Right renal cortex interstitium (tissue), 3 donors: ENCODE measurements at regions not wholly inside any gene's neighbourhood (a gene's known extent, or its start where the extent isn't known, plus 50 kb on each side); places are given as distances from the start of the nearest gene placed in this dataset.

Experiments used
- DNase-seq, 3 donors: peaks; one replicate each; pipeline ENCODE4 v3.0.0-alpha.2; 2013; ENCODE audit warnings: low read depth in 3 of 3, low spot score in 2 of 3

- DNase-seq = no peak
Measured at GRCh38 chr5:162484095-162484494, 416.5 kb downstream of the GABRG2 start.

DNA sequence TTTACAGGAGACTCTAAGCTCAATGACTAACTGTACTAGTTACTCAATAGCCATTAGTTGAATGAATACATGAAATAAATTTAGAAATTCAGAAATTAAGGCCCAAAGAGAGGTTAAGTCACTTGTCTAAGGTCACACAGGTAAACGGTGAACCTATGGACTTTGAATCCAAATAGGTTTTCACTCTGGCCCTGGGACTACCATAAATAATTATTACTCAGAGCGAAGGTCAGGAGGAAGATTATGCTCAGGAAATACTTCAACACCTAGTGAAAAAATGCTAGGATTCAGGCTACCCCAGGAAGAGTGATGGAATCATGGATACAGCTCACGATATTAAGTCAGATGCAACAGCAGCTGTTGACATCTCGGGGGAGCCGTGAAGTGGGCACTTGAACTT is 417.4 kb downstream of the GABRG2 start:
- no peak for DNase-seq

DNA sequence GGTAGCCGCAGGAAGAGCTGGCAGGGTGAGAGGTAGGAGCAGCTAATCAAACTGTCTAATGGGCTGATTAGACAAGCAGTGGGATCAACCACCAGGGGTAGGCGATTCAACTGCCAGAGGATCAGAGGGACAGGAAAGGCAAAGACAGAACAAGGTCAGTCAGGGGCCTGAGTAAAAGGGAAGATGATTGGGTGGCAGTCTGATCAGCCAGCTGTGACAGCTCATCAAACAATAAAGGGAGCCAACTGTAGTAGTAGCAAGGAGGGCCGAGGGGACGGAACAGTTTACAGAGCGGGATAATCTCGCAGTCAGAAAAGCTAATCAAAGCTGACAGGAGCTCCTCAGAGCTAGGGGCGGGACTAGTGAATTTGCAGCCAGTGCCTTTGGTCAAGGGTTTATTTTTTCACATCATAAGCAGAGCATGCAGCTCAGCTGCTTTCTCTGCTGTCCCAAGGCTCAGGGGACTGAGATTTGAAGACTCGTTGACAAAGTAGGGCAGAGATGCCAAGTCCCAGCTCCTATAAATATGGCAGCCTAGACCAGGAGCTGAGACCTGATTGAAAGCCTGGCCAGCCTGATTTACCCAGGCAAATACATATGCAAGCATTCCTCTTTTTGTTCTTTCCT is 418.2 kb downstream of the GABRG2 start:
- no peak for DNase-seq

- no peak for DNase-seq
Measured at GRCh38 chr5:162487528-162488525, 420.3 kb downstream of the GABRG2 start.

DNA sequence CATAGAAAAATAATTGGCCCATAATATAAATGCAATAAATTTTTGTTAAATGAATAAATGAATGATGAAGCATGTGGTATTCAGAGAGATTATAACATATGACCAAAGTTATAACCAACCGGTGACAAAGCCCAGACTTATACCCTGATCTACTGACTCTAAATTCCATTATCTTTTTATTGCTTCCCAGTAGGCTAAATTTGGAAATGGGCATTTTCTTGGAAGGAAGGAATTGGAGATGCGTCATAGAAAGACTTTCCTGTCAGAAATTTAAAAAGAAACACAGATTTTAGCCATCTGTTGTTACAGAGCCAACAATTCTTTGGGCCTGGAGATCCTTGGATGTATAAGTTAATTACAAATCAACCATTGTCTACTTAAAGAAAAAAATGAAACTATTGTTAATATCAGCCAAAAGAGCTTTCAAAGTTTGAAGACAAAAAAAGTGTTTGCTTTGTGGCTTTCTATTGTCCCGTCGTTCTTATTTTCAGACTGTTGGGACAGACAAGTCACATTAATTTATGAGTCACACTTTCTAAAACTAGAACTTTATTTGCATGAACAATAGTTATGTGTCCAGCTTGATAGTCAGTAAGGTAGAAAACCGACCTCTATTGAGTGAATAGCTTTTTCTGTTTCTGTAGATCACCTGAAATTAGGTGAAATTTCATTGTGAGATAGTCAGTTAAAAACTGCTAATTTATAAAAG is 428.7 kb downstream of the GABRG2 start:
- no peak for DNase-seq

GRCh38 chr5:162497455-162497854 is 429.9 kb downstream of the GABRG2 start:
- DNase-seq = no peak

- DNase-seq = no peak
Measured at GRCh38 chr5:162502780-162503179, 435.2 kb downstream of the GABRG2 start.

DNA sequence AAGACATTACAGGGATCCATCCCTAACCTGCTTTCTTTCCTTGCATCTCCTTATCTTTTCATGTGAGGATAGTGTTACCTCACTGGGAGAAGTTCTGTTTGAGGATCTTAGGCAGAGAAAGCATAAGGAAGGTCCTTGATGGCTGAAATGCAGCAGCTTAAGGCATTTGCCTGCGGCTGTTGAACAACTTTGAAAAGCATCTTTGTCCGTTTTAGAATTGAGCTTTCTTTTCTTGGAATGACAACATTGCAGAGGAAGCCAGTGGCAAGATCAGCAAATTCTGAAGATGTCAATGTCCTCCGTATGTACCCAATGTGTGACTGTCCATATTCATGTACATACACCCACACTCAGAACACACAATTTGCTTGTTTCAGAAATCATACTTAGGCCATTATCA is 436.2 kb downstream of the GABRG2 start:
- DNase-seq = no peak

DNA sequence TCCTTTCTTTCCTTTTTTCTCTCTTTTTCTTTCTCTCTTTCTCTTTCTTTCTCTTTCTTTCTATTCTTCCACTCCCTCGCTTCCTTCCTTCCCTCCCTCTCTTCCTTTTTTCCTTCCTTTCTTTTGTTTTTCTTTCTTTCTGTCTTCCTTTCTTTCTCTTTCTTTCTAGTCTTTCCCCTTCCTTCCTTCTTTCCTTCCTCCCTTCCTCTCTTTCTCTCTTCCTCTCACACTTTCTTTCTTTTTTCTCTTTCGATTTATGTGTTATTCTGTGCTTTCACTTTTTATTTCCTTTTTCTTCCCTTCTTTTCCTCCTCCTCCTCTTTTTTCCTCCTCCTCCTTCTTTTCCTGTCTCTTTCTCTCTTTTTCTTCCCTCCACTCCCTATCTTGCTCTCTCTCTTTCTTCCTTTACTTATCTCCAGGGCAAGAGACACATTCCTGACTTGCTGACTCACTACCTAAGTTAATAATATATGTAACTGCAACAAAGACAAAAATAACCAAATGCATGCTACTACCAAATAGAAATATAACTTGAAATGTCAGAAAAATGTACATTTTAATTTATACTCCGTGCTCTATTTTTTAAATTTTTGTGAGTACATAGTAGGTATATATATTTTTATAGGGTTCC is 445.5 kb downstream of the GABRG2 start:
- DNase-seq = no peak

DNA sequence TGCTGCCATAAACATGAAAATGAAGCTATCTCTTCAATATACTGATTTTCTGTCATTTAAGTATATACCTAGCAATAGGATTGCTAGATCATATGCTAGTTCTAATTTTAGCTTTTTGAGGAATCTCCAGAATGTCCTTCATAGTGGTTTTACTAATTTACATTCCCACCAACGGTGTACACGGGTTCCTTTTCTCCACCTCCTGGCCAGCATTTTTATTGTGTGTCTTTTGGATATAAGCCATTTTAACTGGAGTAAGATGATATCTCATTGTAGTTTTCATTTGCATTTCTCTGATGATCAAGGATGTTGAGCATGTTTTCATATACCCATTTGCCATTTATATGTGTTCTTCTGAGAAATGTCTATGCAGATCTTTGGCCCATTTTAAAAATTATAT is 446.5 kb downstream of the GABRG2 start:
- no peak for DNase-seq

DNA sequence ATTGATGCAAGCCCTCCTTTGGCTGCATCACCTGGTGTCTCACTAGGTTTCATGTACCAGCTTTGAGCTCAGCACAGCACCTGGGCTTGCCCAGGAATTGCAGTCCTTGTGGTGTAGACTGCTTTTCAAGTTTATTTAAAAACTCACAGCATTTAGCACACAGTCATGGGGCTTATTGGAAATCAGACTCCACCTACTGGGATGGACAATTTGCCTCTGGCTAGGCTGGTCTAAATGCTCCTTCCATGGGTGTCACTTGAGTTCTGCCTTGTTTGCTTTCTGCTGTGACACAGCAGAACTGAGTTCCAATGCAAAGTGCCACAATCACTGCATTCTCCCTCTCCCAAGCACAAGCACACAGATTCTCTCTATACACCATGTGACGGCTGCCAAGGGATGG is 453.3 kb downstream of the GABRG2 start:
- DNase-seq = no peak

DNA sequence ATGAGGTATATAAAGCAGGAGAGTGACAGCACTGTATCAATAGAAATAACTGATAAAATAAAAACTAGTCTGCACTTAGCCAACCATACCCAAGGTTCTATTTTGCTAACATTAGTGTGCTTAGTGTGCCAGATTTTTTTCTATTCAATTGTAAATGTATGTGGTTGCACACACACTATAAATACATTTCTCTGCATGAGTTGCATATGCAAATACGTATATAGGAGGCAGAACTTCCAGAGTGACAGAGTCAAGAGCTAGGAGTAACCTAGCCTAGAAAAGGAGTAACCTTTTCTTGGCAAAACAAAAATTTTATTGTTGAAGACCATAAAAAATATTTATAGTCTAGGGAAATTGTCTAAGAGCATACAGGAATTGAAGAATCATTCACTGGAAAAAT is 461.6 kb downstream of the GABRG2 start:
- no peak for DNase-seq

DNA sequence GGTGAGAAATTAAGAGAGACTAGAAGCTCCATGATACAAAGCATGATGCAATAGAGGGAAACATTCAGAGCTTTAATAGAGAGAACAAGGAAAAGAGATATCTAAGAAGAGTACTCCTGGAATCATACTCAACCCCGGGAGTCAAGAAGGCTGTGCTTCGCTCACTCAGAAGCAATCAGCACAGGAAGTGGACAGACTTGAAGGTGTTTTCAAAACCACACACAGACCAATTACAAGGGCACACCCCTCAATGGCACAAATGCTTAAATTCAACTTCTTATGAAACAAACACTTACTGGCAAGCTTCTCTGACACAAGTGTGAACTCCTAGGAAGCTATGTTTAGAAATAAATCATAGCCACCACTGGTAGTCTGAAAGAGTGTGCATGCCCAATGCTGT is 462.3 kb downstream of the GABRG2 start:
- DNase-seq = no peak

DNA sequence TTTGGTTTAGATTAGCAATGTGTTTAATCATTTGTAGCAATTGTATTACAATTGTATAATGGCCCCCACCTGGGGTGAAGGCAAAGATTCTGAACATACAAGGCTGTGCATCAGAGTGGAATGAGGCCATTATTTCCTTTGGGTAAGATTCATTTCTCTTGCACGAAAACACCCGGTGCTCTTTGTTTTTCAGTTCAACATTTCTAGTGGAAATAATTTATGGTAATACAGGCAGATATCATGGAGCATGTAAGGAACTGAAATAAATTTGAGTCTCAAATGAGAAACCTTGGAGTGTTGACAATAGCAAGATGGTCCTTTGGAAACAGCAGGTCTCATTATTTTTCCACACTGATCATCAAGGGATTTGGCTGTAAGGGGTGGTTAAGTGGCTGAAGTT is 475.9 kb downstream of the GABRG2 start:
- no peak for DNase-seq

DNA sequence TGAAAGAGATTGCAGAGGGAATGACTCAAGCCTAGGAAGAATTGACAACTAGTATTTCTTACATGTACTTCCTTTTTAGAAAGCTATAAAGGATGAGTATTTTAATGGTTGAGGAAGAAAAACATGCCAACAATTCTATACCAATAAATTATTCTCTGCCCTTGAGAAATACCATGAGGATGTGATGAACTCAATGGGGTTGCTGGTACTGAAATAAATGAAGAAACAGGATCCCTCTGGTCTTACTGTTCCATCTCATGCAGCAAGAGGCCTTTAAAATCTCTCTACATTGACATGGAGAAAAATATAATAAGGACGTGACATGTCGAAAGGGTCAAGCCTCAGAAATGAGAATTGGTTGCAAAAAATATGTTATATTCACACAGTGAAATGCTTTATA is 477.3 kb downstream of the GABRG2 start:
- DNase-seq = no peak

DNA sequence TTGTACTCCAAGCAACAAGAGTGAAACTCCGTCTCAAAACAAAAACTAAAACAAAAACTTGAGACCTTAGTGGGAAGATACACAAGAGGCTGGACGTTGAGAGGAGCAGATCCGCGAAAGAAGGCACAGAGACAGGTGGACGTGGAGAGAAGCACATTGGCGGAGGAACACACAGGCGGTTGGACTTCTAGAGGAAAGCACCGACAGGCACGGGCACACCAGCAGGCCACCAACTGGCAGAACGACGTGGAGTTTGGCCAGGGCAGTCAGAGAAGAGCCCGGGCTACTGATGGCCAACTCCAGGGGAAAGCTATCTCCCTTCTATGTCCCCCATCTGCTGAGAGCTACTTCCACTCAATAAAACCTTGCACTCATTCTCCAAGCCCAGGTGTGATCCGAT is 482.7 kb downstream of the GABRG2 start:
- DNase-seq = no peak

DNA sequence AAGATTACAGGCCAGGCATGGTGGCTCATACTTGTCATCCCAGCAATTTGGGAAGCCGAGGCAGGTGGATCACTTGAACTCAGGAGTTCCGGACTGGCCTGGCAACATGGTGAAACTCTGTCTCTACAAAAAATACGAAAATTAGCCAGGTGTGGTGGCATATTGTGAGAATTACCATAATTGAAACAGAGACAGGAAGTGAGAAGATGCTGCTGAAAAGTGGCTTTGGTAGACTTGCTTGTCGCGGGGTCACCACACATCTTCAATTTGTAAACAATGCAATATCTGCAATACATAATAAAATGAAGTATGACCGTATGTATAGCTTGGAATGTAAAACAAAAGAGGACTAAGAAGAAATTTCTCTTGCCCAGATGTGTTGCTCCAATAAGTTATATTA is 490.5 kb downstream of the GABRG2 start:
- no peak for DNase-seq

DNA sequence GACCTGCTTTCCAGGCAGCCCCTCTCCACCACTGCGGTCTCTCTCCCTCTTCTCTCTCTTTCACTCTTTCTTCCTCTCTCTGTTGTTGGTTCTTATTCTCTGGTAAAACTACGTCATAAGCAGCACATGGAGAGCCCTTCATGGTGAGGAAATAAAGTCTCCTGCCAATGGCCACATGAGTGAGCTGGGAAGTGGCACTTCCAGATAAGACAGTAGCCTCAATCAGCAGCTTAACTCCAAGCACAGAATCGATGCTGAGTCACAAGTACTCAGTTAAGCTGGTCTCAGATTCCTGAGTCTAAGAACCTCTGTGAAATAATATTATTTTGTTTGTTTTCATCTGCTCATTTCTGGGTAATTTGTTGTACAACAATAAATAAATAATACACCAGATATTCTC is 500.1 kb downstream of the GABRG2 start:
- DNase-seq = no peak

GRCh38 chr5:162573758-162574157 is 506.2 kb downstream of the GABRG2 start:
- DNase-seq = no peak

- DNase-seq = no peak
Measured at GRCh38 chr5:162591724-162592123, 524.2 kb downstream of the GABRG2 start.

DNA sequence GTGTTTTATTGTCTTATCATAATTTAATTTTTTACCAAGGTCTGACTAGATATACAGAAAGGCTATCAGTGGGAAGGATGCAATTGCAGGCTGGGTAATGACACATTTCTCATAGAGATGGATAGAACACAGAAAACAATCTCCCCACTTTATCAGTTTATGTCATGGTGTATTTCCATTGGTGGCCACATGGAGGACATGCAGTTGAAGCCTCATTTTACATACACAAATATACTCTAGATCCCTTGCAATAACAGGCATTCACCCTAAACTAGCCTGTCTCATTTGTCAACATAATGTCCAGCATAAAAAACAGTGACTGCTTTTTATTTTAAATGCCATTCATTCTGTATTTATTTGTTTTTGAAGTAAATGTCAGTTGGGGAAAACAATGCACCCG is 526.3 kb downstream of the GABRG2 start:
- DNase-seq = no peak
